GM21390 (cell line): ENCODE measurements at regions not wholly inside any gene's neighbourhood (a gene's known extent, or its start where the extent isn't known, plus 50 kb on each side); places are given as distances from the start of the nearest gene placed in this dataset.
"Not testable (repeated sequence)": the region's sequence is repeated elsewhere in the genome, so short reads cannot be mapped to it uniquely, and the experiment has no call there.

Source experiments
- ATAC-seq: cut with Tn5 transposase; IDR thresholded peaks from one replicate; pipeline ENCODE4 v1.9.1; 2021; ENCODE audit not compliant: unreplicated experiment

DNA sequence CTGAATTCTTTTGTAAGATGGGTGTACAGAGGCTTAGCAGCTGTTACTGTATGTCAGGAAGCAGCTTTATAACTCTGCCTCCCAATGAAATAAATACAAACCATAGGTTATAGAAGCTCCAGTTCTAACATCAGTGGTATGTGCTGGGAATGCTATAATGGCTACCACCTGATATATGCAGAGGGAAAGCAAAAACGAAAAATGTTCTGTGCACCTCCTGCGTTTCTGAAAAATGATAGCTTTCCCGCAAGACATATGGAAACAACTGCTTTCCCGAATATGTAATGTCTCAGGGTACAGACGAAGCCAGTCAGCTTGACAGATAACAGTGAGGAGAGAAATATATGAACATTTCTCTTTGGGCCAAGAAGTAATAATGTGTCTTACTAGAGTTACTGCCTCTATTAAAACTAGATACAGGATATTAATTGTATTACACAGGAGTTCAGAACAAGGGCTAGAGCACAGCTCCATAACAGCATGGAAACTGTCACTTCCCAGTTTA, 517.0 kb upstream of the NRSN1 start:
- ATAC-seq, result no peak

- no peak for ATAC-seq
These were observed 514.1 kb upstream of the NRSN1 start for GRCh38 chr6:23611776-23612381.

DNA sequence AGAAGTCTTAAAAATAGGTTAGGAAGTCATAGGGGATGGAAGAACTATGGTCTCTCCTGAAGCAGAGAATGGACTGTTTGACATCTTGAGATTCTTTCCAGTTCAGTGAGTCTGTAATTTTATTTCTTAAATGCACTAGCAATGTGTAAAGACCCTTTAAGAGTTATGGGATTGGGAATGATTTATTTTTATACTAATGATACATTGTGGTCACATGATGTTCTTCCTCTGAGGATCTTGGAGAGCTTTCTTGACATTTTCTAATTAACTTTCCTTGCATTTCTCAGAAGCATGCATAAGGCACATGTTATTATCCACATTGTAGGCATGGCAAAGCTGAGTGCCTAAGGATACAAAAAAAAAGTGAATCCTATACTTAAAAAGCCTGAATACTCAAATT, 507.6 kb upstream of the NRSN1 start:
- ATAC-seq, result no peak

DNA sequence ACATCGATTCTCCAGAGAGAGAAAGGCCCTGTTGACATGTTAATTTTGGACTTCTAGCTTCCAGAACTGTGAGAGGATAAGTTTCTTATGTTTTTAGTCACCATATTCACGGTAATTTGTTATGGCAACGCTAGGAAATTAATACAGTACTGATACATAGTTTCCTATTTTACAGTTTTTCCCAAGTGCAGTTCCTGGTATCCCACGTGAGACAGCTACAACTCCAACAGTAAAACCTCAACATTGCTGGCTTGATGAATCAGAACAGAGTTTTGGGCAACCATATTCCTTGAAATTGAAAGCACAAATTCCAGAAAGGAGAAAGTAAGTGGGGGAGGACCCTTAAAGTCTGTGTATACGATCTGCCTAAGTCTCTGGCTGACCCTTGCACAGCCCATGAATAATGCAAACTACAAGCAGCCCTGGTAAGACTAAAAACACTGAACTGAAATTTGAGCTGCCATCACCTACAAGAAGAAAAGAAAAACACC, 505.1 kb upstream of the NRSN1 start:
- no peak for ATAC-seq

DNA sequence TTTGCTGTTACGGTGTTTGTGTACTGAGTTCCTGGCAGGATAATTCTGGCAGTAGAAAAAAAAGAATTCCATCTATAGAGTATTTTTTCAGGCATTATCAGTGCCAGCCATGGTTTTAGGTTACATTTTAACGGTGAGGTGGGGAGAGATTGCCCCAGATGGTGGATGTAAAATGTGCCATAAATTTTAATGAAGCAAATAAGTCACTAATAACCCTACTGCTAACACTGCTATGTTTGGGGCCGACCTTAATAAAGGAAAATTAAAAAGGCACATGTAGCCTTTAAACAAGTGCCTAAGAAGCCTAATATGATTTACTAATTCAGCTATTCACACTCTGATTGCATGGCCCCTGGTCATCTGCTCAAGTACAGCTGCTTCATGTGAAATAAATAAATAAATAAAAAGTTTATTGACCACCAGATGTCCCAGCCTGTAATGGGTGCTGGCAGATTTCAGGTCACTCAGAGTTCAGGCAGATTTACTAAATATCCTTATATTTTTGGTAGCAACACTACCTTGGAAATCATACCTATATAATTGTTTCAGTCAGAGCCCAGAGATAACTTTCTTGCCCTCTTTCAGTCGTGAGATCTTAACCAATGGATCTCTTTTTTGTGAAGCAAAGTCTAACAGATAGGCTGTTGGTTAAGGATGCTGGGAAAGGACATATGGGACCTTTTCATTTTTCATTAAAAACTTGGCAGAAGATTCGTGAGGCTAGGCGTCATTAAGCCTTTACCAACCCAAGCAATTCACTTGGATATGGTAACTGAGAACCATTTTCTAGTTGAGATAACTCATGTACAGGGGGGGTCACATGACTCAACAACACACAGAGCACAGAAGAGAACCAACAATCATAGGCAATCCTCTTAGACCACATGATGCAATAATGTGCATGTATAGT, 495.0 kb upstream of the NRSN1 start:
- ATAC-seq, result no peak

GRCh38 chr6:23633996-23634395, 492.0 kb upstream of the NRSN1 start:
- ATAC-seq, result no peak

DNA sequence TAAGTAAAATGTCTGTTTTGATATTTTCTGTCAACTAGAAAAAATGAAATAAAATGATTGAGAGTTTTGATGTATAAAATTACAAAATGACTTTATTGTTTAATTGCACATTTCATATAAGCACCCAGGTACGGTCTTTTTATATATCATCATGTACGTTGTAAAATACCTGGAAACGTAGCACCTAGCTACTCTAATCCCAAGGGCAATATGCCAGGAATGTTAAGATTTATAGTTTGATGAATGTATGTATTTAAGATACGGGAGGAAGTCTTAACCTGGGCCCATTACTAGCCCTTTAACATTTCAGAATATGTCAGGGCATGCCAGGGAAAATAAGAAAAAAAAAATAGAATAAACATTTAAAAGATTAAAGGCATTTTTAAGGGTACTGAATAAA, 490.9 kb upstream of the NRSN1 start:
- ATAC-seq, result no peak

DNA sequence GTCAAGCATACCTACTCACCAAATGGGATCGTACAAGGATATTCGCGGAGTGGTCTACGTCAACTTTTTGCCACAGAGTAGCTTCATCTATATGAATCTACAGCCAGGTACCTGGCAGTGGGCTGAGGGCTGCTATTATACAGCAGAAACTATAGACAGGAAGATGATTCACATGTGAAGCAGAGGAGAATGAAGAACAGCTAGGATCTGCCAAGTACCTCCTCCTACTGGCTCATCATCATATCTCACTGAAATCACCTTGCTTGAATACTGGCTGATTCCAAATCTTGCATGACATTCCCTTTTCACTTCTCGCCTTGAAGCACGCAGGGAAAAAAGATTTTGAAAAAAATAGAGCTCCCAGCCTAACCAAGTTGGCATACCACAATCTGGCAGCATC, 488.7 kb upstream of the NRSN1 start:
- no peak for ATAC-seq

DNA sequence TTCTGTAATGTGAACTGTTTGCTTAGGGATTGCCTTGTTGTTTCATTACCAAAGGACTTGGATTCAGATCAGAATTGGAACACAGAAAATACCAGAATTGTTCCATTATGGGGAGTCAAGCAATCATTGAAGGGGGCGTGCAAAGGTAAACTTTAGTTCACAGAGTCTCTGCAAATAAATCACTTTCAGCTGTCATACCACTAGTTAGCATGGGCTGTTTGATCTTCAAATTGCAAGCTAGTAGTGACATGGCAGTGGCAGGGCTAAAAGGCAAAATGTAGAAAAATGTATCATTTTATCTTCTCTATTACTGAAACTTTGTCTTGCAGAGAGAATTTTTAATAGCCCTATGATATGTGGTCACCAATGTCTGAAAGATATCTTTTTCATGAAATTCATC, 483.2 kb upstream of the NRSN1 start:
- ATAC-seq, result no peak

DNA sequence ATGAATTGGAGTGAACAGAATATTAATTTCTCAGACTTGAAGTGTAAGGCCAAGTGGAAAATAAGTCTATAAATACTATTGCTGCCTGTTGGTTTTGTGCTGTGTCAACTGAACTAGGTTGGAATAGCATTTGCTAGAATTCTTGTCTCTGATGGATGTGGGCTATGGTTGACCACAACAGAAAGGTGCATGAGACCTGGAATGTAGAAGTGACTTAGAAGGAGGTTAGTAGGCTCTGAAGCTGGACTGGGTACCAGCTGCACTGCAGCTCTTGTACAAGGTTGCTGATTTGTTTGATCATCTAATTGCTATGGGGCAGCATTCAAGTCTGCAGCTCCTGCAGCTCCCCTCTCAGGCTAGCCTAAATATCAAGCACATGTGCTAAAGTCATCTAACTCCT, 479.0 kb upstream of the NRSN1 start:
- no peak for ATAC-seq

GRCh38 chr6:23650676-23651075, 475.3 kb upstream of the NRSN1 start:
- no peak for ATAC-seq

DNA sequence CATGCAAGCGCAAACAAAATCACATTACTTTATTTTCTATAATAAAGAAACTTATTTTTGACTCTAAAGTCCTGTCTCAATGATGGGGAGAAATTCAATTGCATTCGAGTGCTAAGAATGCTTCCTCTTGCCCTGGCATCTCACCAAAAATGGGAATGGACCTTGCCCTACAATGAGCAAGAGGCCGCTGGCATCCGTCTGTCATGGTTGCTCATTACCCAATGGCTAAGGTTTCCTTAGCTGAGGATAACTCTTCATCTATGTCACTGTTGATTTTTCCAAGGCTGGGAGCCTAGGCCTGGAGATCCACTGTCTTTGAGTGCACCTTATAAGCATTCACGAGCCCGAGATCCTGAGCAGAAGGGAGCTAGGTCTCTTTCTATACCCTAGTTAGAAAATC, 471.3 kb upstream of the NRSN1 start:
- ATAC-seq, result no peak

DNA sequence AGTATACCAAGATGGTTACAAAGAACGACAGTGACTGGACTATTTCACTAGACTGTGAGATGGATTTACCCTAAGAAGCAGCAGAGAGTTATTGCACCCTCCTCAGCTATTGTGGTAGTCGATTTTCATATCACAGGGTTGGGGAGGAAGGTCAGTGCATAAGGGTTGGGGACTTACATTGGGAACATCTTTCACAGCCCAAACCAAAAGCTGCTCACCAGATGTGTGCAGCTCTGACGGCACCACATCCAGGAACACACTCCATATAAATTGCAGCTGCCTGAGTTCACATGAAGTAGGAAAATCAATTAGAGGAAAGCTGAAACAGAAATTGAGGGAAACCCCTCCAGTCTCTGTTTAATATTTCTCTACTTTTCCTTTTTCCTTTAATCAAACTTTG, 470.5 kb upstream of the NRSN1 start:
- ATAC-seq, result no peak

- no peak for ATAC-seq
These were observed 469.5 kb upstream of the NRSN1 start for GRCh38 chr6:23656255-23657194.

GRCh38 chr6:23659125-23659524, 466.9 kb upstream of the NRSN1 start:
- no peak for ATAC-seq

GRCh38 chr6:23661549-23661948, 464.5 kb upstream of the NRSN1 start:
- no peak for ATAC-seq

DNA sequence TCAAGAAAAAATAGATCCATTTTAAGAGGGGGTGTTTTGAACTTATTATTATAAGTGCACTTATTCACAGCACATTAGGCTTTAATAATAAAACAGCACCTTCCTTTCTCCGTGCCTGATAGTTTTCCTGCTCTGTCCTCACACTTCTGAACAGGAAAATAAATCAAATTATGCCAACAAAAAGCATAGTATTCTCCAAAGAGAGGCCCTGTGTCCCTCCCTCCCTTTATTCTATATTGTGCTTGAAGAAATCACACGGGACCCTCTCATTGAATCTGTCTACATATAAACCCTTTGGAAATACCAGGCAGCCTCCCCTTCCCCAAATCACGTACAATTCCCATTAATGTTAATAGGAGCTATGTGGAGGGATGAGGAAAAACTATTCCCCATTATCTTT, 462.9 kb upstream of the NRSN1 start:
- no peak for ATAC-seq

DNA sequence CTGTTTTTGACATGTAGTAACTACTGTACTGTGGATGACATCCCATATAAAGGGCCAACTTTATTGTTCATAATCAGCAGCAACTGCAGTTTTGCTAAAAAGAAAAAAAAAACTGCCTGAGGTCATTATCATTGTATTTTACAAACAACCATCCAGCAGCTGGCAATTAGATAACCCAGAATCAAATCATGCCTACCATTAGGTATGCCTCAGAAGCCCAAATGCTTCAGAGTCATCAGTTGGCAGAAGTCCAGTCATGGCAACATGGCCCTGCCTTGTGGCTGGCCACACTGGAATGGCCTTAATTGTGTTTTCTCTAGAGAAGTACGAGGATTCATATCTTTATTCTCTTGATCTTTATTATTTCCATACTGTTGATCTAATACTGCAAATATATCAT, 462.4 kb upstream of the NRSN1 start:
- ATAC-seq, result no peak

GRCh38 chr6:23665911-23666310, 460.1 kb upstream of the NRSN1 start:
- ATAC-seq, result not testable (repeated sequence)

- no peak for ATAC-seq
These were observed 453.3 kb upstream of the NRSN1 start for GRCh38 chr6:23672737-23673136.

- no peak for ATAC-seq
These were observed 447.4 kb upstream of the NRSN1 start for GRCh38 chr6:23678626-23679025.
